ENCODE measurements at regions not wholly inside any gene's neighbourhood (a gene's known extent, or its start where the extent isn't known, plus 50 kb on each side); places are given as distances from the start of the nearest gene placed in this dataset.

DNA sequence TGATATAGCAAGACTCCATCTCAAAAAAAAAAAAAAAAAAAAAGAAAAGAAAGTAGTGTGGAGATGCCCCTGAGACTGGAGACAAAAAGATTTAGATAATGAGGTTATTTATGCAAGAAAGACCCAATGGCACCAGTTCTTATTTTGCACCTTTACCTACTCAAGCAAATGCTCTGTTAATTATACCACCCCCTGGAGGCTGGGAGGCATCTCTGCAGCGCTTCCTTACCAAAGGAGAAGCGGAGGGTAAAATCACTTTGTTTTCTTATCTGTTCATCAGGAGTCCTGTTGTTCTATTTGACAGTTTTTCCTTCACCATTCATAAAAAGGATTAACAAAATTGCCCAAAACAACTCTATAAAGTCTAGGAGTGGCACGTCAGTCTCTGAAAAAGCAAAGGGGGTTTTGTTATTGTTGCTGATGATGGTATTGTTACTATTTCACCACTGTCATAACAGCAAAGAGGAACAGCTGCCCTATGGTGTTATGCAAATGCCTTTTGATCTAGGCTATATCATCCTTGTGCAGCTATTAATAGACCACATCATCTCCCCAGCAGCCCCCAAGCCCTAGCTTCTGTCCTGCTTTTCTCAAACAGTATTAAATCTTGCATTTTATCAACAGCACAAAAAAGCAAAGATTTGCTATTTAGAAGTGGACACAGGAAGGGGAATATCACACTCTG is 174.0 kb downstream of the PALM2AKAP2 start:
- Histone ChIP-seq H3K4me3 (ENCODE audit: low read length) (no peak overlapping the region), H3K4me1 (ENCODE audit: insufficient read depth, low read length) (peaks cover 6% of the 10 kb centered on the region; the same call in 1 of the 2 replicates), H3K27me3 (ENCODE audit: insufficient read depth, low read length) (no peaks in the 10 kb centered on the region), H3K27ac (ENCODE audit: low read depth, low read length) (no peak overlapping the region), H3K36me3 (ENCODE audit: insufficient read depth, low read length) (no peaks in the 10 kb centered on the region), H3K9ac (ENCODE audit: low read depth, low read length) (no peak overlapping the region), H3K9me3 (ENCODE audit: insufficient read depth, low read depth, low read length) (no peaks in the 10 kb centered on the region)
- 95% methylated on average over 2 of the region's 3 CpGs for WGBS

DNA sequence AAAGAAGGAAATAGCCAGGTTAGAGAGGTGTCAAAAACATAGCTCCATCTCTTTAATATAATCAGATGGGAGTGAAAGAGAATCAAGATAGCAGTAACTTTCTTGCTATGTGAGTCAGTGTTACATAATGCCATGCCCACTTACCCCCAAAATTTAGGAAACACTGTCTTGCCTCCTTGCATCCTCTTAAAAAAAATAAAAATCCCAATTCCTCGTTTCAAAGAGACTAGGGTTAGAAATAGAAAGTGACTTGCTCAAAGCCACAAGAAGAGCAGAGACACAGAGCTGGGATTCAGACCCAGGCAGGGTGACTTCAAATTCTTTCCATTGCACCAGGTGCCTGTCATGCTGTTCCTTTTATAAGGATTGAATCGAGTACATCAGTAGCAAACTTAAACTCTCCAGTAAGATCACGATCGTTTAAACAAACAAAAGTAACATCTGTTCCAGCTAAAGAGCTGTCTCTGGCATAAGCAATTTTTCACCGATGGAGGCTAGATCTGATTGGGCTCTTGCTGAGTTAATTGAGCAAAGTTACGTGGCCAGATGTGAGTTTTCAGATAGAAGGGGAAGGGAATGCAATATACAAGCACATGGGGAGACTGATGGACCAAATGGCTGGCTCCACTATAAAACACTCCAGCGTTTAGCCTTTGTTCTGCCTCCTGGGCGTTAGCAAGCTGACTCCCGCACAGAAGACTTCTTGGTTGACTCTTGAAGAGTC is 176.9 kb downstream of the PALM2AKAP2 start:
- no peak overlapping the region; the same call in 1 of the 2 replicates for H3K9ac ChIP-seq (ENCODE audit: low read depth, low read length)
- H3K4me1 ChIP-seq (ENCODE audit: insufficient read depth, low read length), result peaks cover 6% of the 10 kb centered on the region; the same call in 1 of the 2 replicates
- H3K4me3 ChIP-seq (ENCODE audit: low read length), result no peak overlapping the region
- no peaks in the 10 kb centered on the region for H3K27me3 ChIP-seq (ENCODE audit: insufficient read depth, low read length)
- no peaks in the 10 kb centered on the region for H3K36me3 ChIP-seq (ENCODE audit: insufficient read depth, low read length)
- WGBS, result 84% methylated on average over 9 of the region's 9 CpGs
- H3K27ac ChIP-seq (ENCODE audit: low read depth, low read length), result no peak overlapping the region
- no peaks in the 10 kb centered on the region for H3K9me3 ChIP-seq (ENCODE audit: insufficient read depth, low read depth, low read length)

DNA sequence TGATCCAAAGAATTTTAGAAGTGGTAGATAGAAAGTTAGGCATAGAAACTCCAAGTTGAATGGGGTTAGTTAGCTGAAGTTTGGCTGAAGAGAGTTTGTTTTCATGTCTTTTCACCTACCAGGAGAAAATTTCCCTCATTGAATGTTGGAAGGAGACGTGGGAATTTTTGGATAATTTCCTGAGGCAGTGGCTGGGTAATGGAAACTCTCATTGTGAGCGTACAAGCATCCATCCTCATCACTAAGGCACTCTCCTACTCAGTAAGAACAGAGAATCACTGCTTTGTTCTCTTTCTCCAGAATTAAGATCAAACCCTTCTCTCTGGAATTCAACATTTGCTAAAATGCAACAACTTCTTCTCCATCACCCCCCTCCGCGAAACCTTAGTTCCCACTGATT is 179.7 kb downstream of the PALM2AKAP2 start:
- Histone ChIP-seq H3K27me3 (ENCODE audit: insufficient read depth, low read length) (no peaks in the 10 kb centered on the region), H3K27ac (ENCODE audit: low read depth, low read length) (no peak overlapping the region), H3K9ac (ENCODE audit: low read depth, low read length) (no peak overlapping the region), H3K9me3 (ENCODE audit: insufficient read depth, low read depth, low read length) (no peaks in the 10 kb centered on the region), H3K4me3 (ENCODE audit: low read length) (no peak overlapping the region), H3K36me3 (ENCODE audit: insufficient read depth, low read length) (no peaks in the 10 kb centered on the region), H3K4me1 (ENCODE audit: insufficient read depth, low read length) (peaks cover 6% of the 10 kb centered on the region; the same call in 1 of the 2 replicates)
- WGBS, result 94% methylated on average over 3 of the region's 4 CpGs

DNA sequence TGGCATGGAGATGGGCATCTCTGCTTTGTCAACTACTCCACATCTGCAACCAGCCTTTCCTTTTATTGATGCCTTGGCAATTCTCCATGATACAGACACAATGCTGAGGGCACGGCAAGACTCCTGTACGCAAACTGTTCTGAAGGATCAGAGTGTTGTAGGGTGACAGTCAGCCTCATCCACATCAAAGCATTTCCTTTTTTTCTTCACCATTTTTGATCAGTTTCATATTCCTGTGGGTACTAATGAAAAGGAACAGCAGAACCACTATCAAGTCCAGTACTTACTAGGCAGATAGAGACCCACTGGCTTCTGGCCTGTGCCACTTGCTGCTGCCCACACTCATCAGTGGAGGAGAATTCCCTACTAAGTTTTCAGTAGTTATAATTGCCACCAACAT is 181.6 kb downstream of the PALM2AKAP2 start:
- no peaks in the 10 kb centered on the region for H3K9me3 ChIP-seq (ENCODE audit: insufficient read depth, low read depth, low read length)
- no peaks in the 10 kb centered on the region for H3K27me3 ChIP-seq (ENCODE audit: insufficient read depth, low read length)
- H3K27ac ChIP-seq (ENCODE audit: low read depth, low read length), result no peak overlapping the region
- no peak overlapping the region for H3K9ac ChIP-seq (ENCODE audit: low read depth, low read length)
- H3K4me1 ChIP-seq (ENCODE audit: insufficient read depth, low read length), result peaks cover 6% of the 10 kb centered on the region; the same call in 1 of the 2 replicates
- H3K4me3 ChIP-seq (ENCODE audit: low read length), result no peak overlapping the region
- H3K36me3 ChIP-seq (ENCODE audit: insufficient read depth, low read length), result no peaks in the 10 kb centered on the region
- 97% methylated on average over 2 of the region's 2 CpGs for WGBS

DNA sequence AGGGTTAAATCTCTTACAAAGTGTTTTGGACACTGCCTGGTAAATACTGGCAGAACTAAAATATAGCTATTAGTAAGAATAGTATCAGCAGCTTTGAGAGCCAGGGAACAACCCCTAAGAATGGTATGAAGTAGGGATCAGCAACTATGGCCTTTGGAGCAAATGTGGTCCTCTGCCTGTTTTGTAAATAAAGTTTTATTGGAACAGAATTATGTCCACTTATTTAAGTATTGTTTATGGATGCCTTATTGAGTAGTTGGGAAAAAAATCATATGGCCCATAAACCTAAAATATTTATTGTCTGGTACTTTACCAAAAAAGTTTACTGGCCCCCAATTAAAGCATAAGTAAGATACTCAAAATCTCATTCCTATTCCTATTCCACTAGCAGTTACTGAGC is 182.2 kb downstream of the PALM2AKAP2 start:
- Histone ChIP-seq H3K27me3 (ENCODE audit: insufficient read depth, low read length) (no peaks in the 10 kb centered on the region), H3K9me3 (ENCODE audit: insufficient read depth, low read depth, low read length) (no peaks in the 10 kb centered on the region), H3K27ac (ENCODE audit: low read depth, low read length) (no peak overlapping the region), H3K9ac (ENCODE audit: low read depth, low read length) (no peak overlapping the region), H3K4me3 (ENCODE audit: low read length) (no peak overlapping the region), H3K36me3 (ENCODE audit: insufficient read depth, low read length) (no peaks in the 10 kb centered on the region), H3K4me1 (ENCODE audit: insufficient read depth, low read length) (peaks cover 3% of the 10 kb centered on the region; the same call in 1 of the 2 replicates)

DNA sequence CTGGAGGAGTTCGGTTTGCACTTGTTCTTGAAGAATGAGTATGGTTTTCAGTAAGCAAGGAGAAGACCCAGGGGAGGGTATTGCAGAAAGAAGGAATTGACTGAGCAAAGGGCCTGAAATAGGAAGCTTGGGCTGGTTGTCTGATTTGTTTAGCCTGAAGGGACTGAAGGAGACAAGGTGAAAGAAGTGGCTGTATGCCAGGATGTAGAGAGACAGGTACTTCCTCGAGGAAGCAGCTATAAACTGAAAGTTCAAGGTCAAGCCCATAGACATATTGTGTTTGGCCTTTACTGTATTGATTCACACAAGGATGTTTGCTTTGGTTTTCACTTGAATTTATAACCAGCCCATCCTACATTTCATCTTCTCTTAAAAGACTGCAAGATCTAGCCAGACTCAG is 183.1 kb downstream of the PALM2AKAP2 start:
- no peaks in the 10 kb centered on the region for H3K27me3 ChIP-seq (ENCODE audit: insufficient read depth, low read length)
- no peaks in the 10 kb centered on the region for H3K9me3 ChIP-seq (ENCODE audit: insufficient read depth, low read depth, low read length)
- H3K27ac ChIP-seq (ENCODE audit: low read depth, low read length), result no peak overlapping the region
- no peak overlapping the region for H3K4me3 ChIP-seq (ENCODE audit: low read length)
- H3K4me1 ChIP-seq (ENCODE audit: insufficient read depth, low read length), result no peaks in the 10 kb centered on the region
- no peak overlapping the region for H3K9ac ChIP-seq (ENCODE audit: low read depth, low read length)
- no peaks in the 10 kb centered on the region for H3K36me3 ChIP-seq (ENCODE audit: insufficient read depth, low read length)
- 88% methylated on average over 2 of the region's 2 CpGs for WGBS

DNA sequence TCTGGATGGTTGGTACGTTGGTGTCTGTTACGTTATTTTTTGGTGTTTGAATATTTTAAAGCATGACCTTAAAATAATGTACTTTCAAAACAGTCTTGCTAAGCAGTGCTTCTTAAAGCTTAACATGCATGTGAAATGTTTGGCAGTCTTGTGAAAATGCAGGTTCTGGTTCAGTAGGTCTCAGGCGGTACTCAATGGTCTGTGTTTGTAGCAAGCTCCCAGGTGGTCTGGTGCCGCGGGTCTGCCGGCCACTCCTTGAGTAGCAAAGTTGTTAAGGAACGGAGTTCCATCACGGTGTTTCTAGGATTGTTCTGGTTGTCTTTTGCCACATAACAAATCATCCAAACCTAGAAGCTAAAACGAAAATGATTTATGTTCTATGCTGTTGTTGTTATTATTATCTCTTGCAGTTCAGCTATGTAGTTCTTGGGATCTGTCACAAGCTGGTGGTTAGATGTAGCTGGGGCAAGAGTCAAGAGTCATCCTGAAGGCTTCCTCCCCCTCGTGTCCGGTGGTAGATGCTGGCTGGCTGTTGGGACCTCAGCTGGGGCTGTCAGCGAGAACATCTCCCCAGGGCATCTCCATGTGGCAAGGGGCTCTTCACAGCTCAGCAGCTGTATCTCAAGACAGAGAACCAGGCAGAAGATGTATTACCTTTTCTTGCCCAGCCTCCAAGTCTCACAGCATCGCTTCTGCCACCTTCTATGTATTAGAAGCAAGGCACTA is 186.8 kb downstream of the PALM2AKAP2 start:
- WGBS, result 94% methylated on average over 13 of the region's 13 CpGs
- Histone ChIP-seq H3K9me3 (ENCODE audit: insufficient read depth, low read depth, low read length) (no peaks in the 10 kb centered on the region), H3K9ac (ENCODE audit: low read depth, low read length) (no peak overlapping the region), H3K4me1 (ENCODE audit: insufficient read depth, low read length) (no peaks in the 10 kb centered on the region), H3K4me3 (ENCODE audit: low read length) (no peak overlapping the region), H3K36me3 (ENCODE audit: insufficient read depth, low read length) (no peaks in the 10 kb centered on the region), H3K27ac (ENCODE audit: low read depth, low read length) (no peak overlapping the region), H3K27me3 (ENCODE audit: insufficient read depth, low read length) (no peaks in the 10 kb centered on the region)

DNA sequence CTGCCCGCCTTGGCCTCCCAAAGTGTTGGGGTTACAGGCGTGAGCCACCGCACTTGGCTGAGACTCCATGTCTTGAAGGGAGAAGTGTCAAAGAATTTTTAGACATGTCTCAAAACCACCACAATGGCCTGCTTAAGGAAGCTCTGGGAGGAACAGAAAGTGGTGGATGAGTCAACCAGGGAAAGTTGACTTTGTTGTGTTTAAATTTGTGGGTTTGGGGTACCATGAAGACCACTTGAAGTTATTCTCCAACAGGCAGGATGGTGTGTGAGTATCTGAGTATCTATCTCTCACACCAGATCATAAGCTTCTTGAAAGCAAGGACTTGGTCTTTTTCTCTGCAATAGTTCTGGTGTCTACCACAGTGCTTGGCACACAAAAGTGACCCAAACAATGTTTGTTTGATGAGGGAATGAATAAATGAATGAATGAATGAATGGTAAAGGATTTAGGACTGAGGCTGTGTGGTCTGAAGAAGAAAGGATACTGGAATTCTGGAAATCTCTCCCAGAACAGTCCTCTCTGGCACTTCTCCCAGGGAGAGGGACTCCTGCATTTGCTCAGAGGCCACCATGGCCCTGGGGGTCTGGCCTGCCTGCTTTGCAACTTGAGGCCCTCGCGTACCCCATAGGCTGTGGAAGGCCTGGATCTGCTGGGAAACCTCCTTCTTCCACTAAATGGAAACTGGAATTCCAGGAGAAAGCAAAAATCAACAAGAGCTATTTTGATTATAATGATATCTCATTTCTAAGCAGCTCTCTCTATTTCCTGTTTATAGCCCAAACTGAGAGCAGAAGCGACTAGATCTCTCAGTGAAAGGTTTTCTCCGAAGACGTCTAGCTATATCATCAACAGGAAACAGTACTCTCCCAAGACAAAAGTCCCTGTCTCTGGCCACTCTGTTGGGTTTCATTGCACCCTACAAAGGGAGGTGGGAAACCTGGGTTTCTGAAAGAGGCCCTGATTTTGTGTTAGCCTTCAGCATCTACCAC is 187.9 kb downstream of the PALM2AKAP2 start:
- 94% methylated on average over 8 of the region's 8 CpGs for WGBS
- H3K9me3 ChIP-seq (ENCODE audit: insufficient read depth, low read depth, low read length), result no peaks in the 10 kb centered on the region
- no peaks in the 10 kb centered on the region for H3K36me3 ChIP-seq (ENCODE audit: insufficient read depth, low read length)
- H3K4me1 ChIP-seq (ENCODE audit: insufficient read depth, low read length), result no peaks in the 10 kb centered on the region
- H3K4me3 ChIP-seq (ENCODE audit: low read length), result no peak overlapping the region
- no peak overlapping the region for H3K27ac ChIP-seq (ENCODE audit: low read depth, low read length)
- H3K9ac ChIP-seq (ENCODE audit: low read depth, low read length), result no peak overlapping the region
- no peaks in the 10 kb centered on the region for H3K27me3 ChIP-seq (ENCODE audit: insufficient read depth, low read length)

DNA sequence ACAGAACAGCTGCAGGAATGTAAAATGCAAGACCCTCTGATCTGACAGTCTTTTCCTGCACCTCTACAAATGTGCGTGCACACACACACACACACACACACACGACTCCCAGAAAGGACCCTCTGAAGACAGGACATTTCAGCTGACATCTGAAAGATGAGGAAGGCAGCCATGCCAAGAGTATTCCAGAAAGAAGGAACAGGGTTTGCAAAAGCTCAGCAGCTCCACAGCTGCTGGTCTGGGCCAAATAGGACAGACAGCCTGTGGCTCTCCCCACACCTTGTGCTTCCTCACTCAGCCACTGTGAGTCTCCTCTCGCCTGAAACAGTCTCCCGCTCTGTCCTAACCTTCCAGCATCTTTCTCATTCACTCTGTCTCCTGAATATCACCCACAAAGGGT is 189.0 kb downstream of the PALM2AKAP2 start:
- H3K4me3 ChIP-seq (ENCODE audit: low read length), result no peak overlapping the region
- WGBS, result 71% methylated on average over 4 of the region's 4 CpGs
- no peak overlapping the region for H3K27ac ChIP-seq (ENCODE audit: low read depth, low read length)
- no peaks in the 10 kb centered on the region for H3K27me3 ChIP-seq (ENCODE audit: insufficient read depth, low read length)
- H3K9me3 ChIP-seq (ENCODE audit: insufficient read depth, low read depth, low read length), result no peaks in the 10 kb centered on the region
- no peak overlapping the region for H3K9ac ChIP-seq (ENCODE audit: low read depth, low read length)
- no peaks in the 10 kb centered on the region for H3K4me1 ChIP-seq (ENCODE audit: insufficient read depth, low read length)
- H3K36me3 ChIP-seq (ENCODE audit: insufficient read depth, low read length), result no peaks in the 10 kb centered on the region

DNA sequence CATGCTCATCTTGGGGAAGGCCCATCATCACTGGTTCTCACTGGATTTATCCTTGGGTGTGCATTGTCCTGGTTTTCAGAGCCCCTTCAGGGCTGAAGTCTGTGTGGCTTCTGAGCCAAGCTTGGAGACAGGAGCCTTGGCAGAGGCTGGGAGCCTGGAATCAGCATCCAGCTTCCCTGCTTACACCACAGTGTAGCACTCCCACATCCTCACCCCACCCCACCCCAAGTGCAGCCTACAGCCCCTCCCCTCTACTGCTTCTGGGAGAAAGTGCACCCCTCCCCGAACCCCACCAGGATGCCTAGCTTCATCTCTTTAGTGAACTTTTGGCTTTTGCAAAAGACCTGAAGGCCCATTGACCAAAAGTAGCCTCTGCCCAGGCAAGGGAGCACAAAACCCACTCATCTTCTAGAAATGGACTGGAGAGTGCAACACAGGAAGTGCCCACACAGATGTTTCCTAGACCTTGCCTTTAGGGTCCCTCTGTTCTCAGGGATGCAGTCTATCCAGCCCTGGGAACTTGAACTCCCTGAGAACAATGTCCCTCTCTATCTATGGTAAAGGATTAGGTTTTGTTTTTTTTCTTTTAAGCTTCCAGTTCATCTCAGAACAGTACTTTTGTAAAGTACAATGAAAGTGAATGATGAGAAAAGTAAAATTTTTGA is 189.7 kb downstream of the PALM2AKAP2 start:
- Histone ChIP-seq H3K4me1 (ENCODE audit: insufficient read depth, low read length) (no peaks in the 10 kb centered on the region), H3K9ac (ENCODE audit: low read depth, low read length) (no peak overlapping the region), H3K27ac (ENCODE audit: low read depth, low read length) (no peak overlapping the region), H3K4me3 (ENCODE audit: low read length) (no peak overlapping the region), H3K27me3 (ENCODE audit: insufficient read depth, low read length) (no peaks in the 10 kb centered on the region), H3K36me3 (ENCODE audit: insufficient read depth, low read length) (no peaks in the 10 kb centered on the region), H3K9me3 (ENCODE audit: insufficient read depth, low read depth, low read length) (no peaks in the 10 kb centered on the region)
- 96% methylated on average over 1 of the region's 1 CpG for WGBS
